NCI-H128 (cell line): ENCODE measurements at regions not wholly inside any gene's neighbourhood (a gene's known extent, or its start where the extent isn't known, plus 50 kb on each side); places are given as distances from the start of the nearest gene placed in this dataset.

Experiments
- DNase-seq: peaks from one replicate; lab custom pipeline; 2025; ENCODE audit not compliant: unreplicated experiment; lab: John Stamatoyannopoulos, UW

DNA sequence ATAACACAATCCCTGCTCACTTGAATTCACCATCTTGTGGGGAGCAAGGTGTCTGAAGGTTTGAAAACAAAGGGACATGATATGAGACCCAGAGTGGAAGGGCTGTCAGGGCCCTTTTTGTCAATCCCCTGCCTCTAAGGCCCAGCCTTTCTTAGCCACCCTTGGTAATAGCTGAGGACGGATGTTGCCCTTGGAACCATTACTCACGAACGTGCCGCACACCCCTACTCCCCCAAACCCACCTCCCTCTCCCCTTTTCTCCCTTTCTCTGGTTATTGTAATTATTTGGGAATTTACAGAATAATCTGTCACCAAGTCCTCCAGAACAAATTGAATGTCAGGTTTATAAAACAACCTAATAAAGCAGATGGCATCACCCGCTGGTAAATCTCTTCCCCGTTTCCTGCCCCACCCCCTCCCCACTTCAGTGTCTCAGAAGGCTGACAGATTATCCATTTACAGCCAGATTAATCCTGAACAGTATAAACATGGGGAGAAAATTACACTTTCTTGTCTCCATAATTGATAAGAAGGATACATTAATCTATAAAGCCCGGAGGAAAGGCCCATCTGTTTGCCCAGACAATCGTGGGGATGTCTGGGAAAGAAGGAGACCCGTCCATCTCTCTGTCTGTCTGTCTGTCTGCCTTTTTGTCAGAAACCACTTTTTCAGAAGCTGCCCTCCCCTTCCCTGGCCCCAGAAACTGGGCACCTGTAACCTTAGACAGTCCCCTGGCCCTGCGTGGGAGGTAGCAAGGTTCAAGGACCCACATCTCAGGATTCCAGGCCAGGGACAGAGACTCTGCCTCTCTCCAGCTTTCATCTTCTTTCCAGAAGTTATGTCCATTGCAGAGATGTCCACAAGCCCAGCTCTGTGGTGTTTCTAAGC lies 60.6 kb upstream of the CD34 start:
- DNase-seq: no peak

DNA sequence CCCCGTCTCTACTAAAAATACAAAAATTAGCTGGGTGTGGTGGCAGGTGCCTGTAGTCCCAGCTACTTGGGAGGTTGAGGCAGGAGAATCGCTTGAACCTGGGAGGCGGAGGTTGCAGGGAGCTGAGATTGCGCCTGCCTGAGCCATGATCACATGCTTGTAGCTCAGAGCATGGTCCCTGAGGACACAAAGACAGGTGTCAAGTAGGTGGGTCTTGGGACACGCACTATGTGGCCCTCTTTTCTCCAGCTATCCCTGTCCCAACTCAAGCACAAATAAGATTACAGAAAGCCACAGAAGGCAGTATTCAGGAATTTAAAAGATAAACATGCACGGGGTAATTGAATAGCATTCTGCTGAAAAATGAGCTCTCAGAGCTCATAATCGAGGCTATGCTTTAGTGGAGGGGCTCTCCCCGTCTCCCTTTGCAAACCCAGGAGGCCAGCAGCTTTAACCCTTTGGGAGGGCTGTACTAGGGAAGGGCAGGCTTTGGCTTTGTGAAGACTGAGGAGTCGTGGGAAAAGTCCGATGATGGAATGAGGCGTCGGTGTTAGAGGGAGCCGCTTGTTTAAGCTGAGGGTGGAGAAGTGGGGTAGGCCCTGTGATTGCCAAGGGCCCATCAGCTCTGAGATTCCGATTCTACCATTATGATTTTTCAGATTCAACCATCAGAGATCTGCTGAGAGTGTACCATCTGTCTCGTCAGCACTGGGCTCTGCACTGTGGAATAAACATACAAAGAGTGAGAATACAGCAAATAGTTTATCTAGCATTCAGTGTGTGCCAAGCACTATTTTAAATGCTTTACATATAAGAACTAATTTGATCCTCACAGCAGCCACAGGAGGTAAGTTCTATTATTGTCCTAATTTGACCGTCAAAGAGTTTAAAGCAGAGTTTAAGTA lies 59.7 kb upstream of the CD34 start:
- DNase-seq: no peak

DNA sequence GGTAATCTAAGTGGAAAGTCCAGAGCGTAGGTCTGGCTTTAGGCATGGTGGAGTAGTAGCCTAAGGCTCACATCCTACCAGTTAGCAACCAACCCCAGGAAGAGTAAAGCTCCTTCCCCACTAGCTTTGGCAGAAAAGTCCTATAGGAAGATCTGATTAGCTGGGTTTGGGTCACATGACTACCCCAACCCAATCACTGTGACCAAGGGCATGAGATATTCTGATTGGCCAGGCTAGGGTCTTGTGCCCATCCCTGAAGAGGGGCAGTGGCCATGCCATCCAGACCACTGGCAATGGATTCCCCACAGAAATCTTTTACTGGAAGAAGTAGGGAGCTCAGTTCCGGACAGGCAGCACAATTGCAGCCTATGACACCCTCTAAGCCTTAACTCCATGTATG lies 58.6 kb upstream of the CD34 start:
- no peak for DNase-seq

DNA sequence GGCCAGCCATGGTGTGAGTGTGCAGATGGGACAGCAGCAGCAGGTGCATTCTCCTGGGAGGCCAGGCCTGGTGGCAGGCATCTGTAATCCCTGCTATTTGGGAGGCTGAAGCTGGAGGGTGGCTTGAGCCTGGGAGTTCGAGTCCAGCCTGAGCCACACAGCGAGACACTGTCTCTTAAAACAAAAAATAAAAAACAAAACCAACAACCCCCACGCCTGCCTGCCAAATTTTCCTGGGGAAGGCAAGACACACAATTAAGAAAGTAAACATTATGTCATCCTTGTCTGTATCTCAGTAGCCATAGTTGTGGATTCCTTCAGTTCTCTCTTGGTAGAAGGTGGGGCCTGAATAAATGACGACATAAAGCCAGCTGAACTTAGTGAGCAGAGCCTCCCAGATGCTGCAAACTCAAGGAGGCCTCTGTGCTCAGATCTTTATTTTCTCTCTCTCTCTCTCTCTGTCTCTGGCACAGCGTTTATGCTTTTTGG lies 57.6 kb upstream of the CD34 start:
- no peak for DNase-seq

DNA sequence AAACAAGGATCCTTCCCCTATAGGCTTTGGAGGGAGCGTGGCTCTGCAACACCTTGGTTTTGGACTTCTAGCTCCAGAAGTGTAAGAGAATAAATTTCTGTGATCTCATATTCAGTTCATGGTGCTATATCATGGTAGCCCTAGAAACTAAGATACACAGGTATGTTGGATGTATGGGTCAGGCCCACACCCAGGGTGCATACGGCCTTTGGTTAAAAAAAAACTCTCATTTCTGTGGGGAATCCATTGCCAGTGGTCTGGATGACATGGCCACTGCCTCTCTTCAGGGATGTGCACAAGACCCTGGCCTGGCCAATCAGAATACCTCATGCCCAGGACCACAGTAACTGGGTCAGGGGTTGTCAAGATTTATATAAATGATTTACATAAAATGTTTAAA lies 56.8 kb upstream of the CD34 start:
- no peak for DNase-seq

- DNase-seq: no peak
These were observed 55.6 kb upstream of the CD34 start for GRCh38 chr1:207966521-207966920.

GRCh38 chr1:207965392-207966387 lies 54.8 kb upstream of the CD34 start:
- no peak for DNase-seq

GRCh38 chr1:207964195-207964966 lies 53.5 kb upstream of the CD34 start:
- DNase-seq: no peak

GRCh38 chr1:207963427-207964194 lies 52.7 kb upstream of the CD34 start:
- peak; percentile 80 for DNase-seq

DNA sequence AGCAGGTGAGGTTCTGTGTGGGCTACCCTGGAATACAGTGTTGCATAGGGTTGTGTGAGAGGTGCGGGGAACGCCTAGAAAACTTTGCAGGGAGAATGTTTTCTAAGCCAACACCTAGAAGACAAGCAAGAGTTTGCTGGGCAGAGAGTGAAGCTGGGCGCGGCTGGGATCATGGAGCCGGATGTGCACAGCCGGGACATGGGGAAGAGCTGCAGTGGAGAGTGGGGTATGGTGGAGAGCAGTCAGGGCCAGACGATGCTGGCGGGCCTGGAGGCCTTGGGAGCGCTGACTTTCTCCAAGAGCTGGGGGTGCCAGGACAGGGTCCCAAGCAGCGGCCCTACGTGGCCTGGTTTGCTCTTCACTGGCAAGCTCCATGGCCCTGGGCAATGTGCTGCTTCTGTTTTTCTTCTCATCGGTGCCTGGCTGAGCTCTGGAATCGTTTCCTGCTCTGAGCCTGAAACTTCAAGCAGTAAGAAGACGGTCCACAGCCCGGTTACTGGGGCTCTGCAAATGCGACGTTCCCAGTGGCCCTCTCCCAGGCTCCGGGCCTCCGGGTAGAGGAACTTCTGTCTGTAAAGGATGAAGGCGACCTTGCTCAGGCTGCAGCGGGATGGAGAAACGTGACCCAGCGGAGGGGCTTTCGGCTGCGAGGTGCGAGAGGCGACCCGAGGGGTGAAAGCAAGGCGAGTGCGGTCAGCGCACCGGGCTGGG lies 51.9 kb upstream of the CD34 start:
- DNase-seq: no peak
